H9 (cell line): ENCODE measurements at regions not wholly inside any gene's neighbourhood (a gene's known extent, or its start where the extent isn't known, plus 50 kb on each side); places are given as distances from the start of the nearest gene placed in this dataset.

Experiments used
- DNase-seq: peaks from one replicate; pipeline ENCODE4 v3.0.0-alpha.2; 2017
- H2AFZ ChIP-seq: one replicate; pipeline ENCODE4 v1.6.1; 2013; ENCODE audit warnings: mild to moderate bottlenecking, low read length, control low read depth, moderate library complexity
- H2AK5ac ChIP-seq: 2 replicates; pipeline ENCODE4 v1.6.1; 2013; ENCODE audit warnings: low read length, control low read depth, mixed read lengths; ENCODE audit not compliant: insufficient read length
- H2BK120ac ChIP-seq: one replicate; pipeline ENCODE4 v1.6.1; 2013; ENCODE audit warnings: low read depth, mild to moderate bottlenecking, low read length, control low read depth, inconsistent platforms; ENCODE audit not compliant: poor library complexity, severe bottlenecking
- H2BK12ac ChIP-seq: 2 replicates; pipeline ENCODE4 v1.6.1; 2013; ENCODE audit warnings: low read length, control low read depth, mixed read lengths, low read depth; ENCODE audit not compliant: insufficient read length
- H2BK15ac ChIP-seq: 2 replicates; pipeline ENCODE4 v1.6.1; 2013; ENCODE audit warnings: low read depth, low read length, control low read depth
- H2BK20ac ChIP-seq: one replicate; pipeline ENCODE4 v1.6.1; 2013; ENCODE audit warnings: low read depth, mild to moderate bottlenecking, low read length, control low read depth, inconsistent platforms; ENCODE audit not compliant: poor library complexity, severe bottlenecking
- H2BK5ac ChIP-seq: 2 replicates; pipeline ENCODE4 v1.6.1; 2013; ENCODE audit warnings: low read length, control low read depth, mixed read lengths; ENCODE audit not compliant: insufficient read length
- H3K14ac ChIP-seq: 2 replicates; pipeline ENCODE4 v1.6.1; 2013; ENCODE audit warnings: low read length, control low read depth; ENCODE audit not compliant: insufficient read depth
- H3K18ac ChIP-seq: 2 replicates; pipeline ENCODE4 v1.6.1; 2013; ENCODE audit warnings: low read depth, mild to moderate bottlenecking, mixed read lengths, low read length, control low read depth; ENCODE audit not compliant: insufficient read length
- H3K23ac ChIP-seq: 2 replicates; pipeline ENCODE4 v1.6.1; 2013; ENCODE audit warnings: low read length, control low read depth, mixed read lengths, low read depth; ENCODE audit not compliant: insufficient read length
- H3K23me2 ChIP-seq: 2 replicates; pipeline ENCODE4 v1.6.1; 2013; ENCODE audit warnings: low read depth, mild to moderate bottlenecking, mixed read lengths, low read length, control low read depth; ENCODE audit not compliant: insufficient read length, poor library complexity, severe bottlenecking
- H3K27ac ChIP-seq: 2 replicates; pipeline ENCODE4 v1.5.1; 2013; ENCODE audit warnings: low read length, control low read depth, mixed read lengths, low read depth; ENCODE audit not compliant: insufficient read length
- H3K27me3 ChIP-seq: 2 replicates; pipeline ENCODE4 v1.6.1; 2013; ENCODE audit warnings: low read length, control low read depth, inconsistent platforms; ENCODE audit not compliant: insufficient read depth
- H3K4ac ChIP-seq: 2 replicates; pipeline ENCODE4 v1.6.1; 2013; ENCODE audit warnings: low read depth, mild to moderate bottlenecking, control low read depth, inconsistent platforms, low read length, moderate library complexity
- H3K4me1 ChIP-seq: 2 replicates; pipeline ENCODE4 v1.6.1; 2013; ENCODE audit warnings: low read length, control low read depth, inconsistent platforms; ENCODE audit not compliant: insufficient read depth
- H3K4me2 ChIP-seq: 2 replicates; pipeline ENCODE4 v1.6.1; 2013; ENCODE audit warnings: low read length, control low read depth, mixed read lengths; ENCODE audit not compliant: insufficient read length, insufficient read depth
- H3K56ac ChIP-seq: 2 replicates; pipeline ENCODE4 v1.6.1; 2013; ENCODE audit warnings: low read depth, mild to moderate bottlenecking, mixed read lengths, low read length, control low read depth; ENCODE audit not compliant: insufficient read length
- H3K79me1 ChIP-seq: 2 replicates; pipeline ENCODE4 v1.6.1; 2013; ENCODE audit warnings: low read depth, mild to moderate bottlenecking, moderate library complexity, low read length, control low read depth, inconsistent platforms; ENCODE audit not compliant: insufficient read depth, poor library complexity, severe bottlenecking
- H3K79me2 ChIP-seq: 2 replicates; pipeline ENCODE4 v1.6.1; 2013; ENCODE audit warnings: low read length, control low read depth, inconsistent platforms; ENCODE audit not compliant: insufficient read depth
- H3K9ac ChIP-seq: 2 replicates; pipeline ENCODE4 v1.6.1; 2013; ENCODE audit warnings: low read length, control low read depth, mixed read lengths; ENCODE audit not compliant: insufficient read length; ENCODE audit errors: extremely low read depth
- H3K9me3 ChIP-seq: one replicate; pipeline ENCODE4 v1.6.1; 2013; ENCODE audit warnings: low read depth, low read length, inconsistent platforms; ENCODE audit not compliant: control insufficient read depth
- H3T11ph ChIP-seq: one replicate; pipeline ENCODE4 v1.6.1; 2013; ENCODE audit warnings: mild to moderate bottlenecking, low read length, control low read depth, inconsistent platforms
- H4K20me1 ChIP-seq: one replicate; pipeline ENCODE4 v1.6.1; 2013; ENCODE audit not compliant: control insufficient read depth, insufficient read length, insufficient read depth
- H4K5ac ChIP-seq: 2 replicates; pipeline ENCODE4 v1.6.1; 2013; ENCODE audit warnings: low read depth, mild to moderate bottlenecking, mixed read lengths, low read length, control low read depth; ENCODE audit not compliant: insufficient read length
- H4K8ac ChIP-seq: replicated peaks from 2 replicates; pipeline ENCODE4 v1.6.1; 2013; ENCODE audit warnings: low read length, control low read depth, mixed read lengths, low read depth; ENCODE audit not compliant: insufficient read length
- H4K91ac ChIP-seq: 2 replicates; pipeline ENCODE4 v1.6.1; 2013; ENCODE audit warnings: low read depth, mild to moderate bottlenecking, moderate library complexity, mixed read lengths, low read length, control low read depth; ENCODE audit not compliant: insufficient read length
- H3K27ac Mint-ChIP-seq, 3 experiments: 2 replicates in 2 of 3; 3 replicates in 1 of 3; pipeline ENCODE4 v1.8.0; 2020 to 2021; ENCODE audit warnings: mixed read lengths in 3 of 3, mild to moderate bottlenecking in 1 of 3, moderate library complexity in 1 of 3
- H3K27me3 Mint-ChIP-seq: 2 replicates; pipeline ENCODE4 v1.8.0; 2021; ENCODE audit warnings: low read depth, mild to moderate bottlenecking, moderate library complexity, mixed read lengths
- H3K36me3 Mint-ChIP-seq, 3 experiments: 2 replicates in 2 of 3; 3 replicates in 1 of 3; pipeline ENCODE4 v1.8.0; 2020 to 2021; ENCODE audit warnings: low read depth in 3 of 3, mixed read lengths in 3 of 3; ENCODE audit not compliant: insufficient read depth in 1 of 3
- H3K4me1 Mint-ChIP-seq, 2 experiments: 2 replicates each; pipeline ENCODE4 v1.8.0; 2020; ENCODE audit warnings: mixed read lengths in 2 of 2
- H3K4me3 Mint-ChIP-seq, 2 experiments: 2 replicates in 1 of 2; 3 replicates in 1 of 2; pipeline ENCODE4 v1.8.0; 2020 to 2021; ENCODE audit warnings: mild to moderate bottlenecking in 2 of 2, mixed read lengths in 2 of 2, moderate library complexity in 1 of 2
- H3K9me3 Mint-ChIP-seq, 2 experiments: 2 replicates in 1 of 2; 3 replicates in 1 of 2; pipeline ENCODE4 v1.8.0; 2020; ENCODE audit warnings: mild to moderate bottlenecking in 2 of 2, mixed read lengths in 2 of 2, moderate library complexity in 1 of 2
- CTCF ChIP-seq: fragments of 200-600 bp; sonication (generic); conservative IDR thresholded peaks from 3 replicates; pipeline ENCODE4 v1.8.0; 2021; ENCODE audit warnings: antibody characterized with exemption, mild to moderate bottlenecking

GRCh38 chr3:75126556-75126955 is 512.1 kb upstream of the CNTN3 start:
- Histone ChIP-seq H3K23me2 (no peaks in the 10 kb centered on the region), H2BK15ac (no peak overlapping the region), H2AFZ (no peak overlapping the region), H3K9ac (no peak overlapping the region), H2BK12ac (no peak overlapping the region), H4K20me1 (no peaks in the 10 kb centered on the region), H2AK5ac (no peak overlapping the region), H3K79me1 (no peaks in the 10 kb centered on the region), H3K14ac (no peak overlapping the region), H4K5ac (no peak overlapping the region), H4K91ac (no peak overlapping the region), H4K8ac (no peak overlapping the region), H2BK5ac (no peak overlapping the region), H3K23ac (no peak overlapping the region), H3K9me3 (no peaks in the 10 kb centered on the region), H3T11ph (no peak overlapping the region), H3K56ac (no peak overlapping the region), H2BK20ac (no peak overlapping the region), H3K79me2 (no peaks in the 10 kb centered on the region), H3K4me1 (no peaks in the 10 kb centered on the region), H3K4ac (no peak overlapping the region), H3K4me2 (no peak overlapping the region), H2BK120ac (no peak overlapping the region), H3K27me3 (no peaks in the 10 kb centered on the region), H3K27ac (no peak overlapping the region), H3K18ac (no peak overlapping the region)
- no peak for DNase-seq
- TF ChIP-seq CTCF, result no peak
- peaks cover 0 to 13% (median 0%) of the 10 kb centered on the region in 3 experiments; a peak in 1 of 7 replicates for H3K36me3 Mint-ChIP-seq
- H3K4me3 Mint-ChIP-seq, result no peak overlapping the region
- H3K4me1 Mint-ChIP-seq, result peaks cover 4 to 7% of the 10 kb centered on the region in 2 experiments
- H3K27ac Mint-ChIP-seq, result no peak overlapping the region
- peaks cover 4 to 6% of the 10 kb centered on the region in 2 experiments; a peak in 4 of 5 replicates for H3K9me3 Mint-ChIP-seq
- H3K27me3 Mint-ChIP-seq, result no peaks in the 10 kb centered on the region; the same call in 1 of the 2 replicates
